ENCODE measurements at regions not wholly inside any gene's neighbourhood (a gene's known extent, or its start where the extent isn't known, plus 50 kb on each side); places are given as distances from the start of the nearest gene placed in this dataset.

GRCh38 chr2:122210065-122210464, 454.6 kb downstream of the TSN start:
- TF ChIP-seq POLR2A (IDR thresholded peaks at IDR 0.05; ENCODE audit: low read depth, low read length) = no peak
- no peak for TF ChIP-seq POLR2AphosphoS5 (IDR thresholded peaks at IDR 0.05; ENCODE audit: low read depth, low read length)
